ENCODE measurements at regions not wholly inside any gene's neighbourhood (a gene's known extent, or its start where the extent isn't known, plus 50 kb on each side); places are given as distances from the start of the nearest gene placed in this dataset.

DNA sequence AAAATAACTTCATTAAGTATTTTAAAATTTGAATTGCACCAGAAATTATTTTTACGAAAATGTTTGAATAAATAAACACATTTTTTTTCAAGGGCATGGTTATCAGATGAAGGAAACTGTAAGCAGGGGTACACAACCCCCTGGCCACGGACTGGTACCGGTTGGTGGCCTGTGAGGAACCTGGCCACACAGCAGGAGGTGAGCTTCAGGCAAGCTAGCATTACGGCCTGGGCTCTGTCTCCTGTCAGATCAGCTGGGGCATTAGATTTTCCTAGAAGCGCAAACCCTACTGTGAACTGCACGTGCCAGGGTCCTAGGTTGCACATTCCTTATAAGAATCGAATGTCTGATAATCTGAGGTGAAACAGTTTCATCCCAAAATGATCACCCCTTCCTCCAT, 1499.7 kb upstream of the AGA start:
- no peak for TF ChIP-seq EZH2 (IDR thresholded peaks at IDR 0.05; ENCODE audit: borderline replicate concordance, low read depth, low read length, severe bottlenecking)
- TF ChIP-seq, protein P1, sequence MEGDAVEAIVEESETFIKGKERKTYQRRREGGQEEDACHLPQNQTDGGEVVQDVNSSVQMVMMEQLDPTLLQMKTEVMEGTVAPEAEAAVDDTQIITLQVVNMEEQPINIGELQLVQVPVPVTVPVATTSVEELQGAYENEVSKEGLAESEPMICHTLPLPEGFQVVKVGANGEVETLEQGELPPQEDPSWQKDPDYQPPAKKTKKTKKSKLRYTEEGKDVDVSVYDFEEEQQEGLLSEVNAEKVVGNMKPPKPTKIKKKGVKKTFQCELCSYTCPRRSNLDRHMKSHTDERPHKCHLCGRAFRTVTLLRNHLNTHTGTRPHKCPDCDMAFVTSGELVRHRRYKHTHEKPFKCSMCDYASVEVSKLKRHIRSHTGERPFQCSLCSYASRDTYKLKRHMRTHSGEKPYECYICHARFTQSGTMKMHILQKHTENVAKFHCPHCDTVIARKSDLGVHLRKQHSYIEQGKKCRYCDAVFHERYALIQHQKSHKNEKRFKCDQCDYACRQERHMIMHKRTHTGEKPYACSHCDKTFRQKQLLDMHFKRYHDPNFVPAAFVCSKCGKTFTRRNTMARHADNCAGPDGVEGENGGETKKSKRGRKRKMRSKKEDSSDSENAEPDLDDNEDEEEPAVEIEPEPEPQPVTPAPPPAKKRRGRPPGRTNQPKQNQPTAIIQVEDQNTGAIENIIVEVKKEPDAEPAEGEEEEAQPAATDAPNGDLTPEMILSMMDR (IDR thresholded peaks at IDR 0.05; ENCODE audit: borderline replicate concordance, extremely low read depth, low read length, poor library complexity, severe bottlenecking), result no peak
